Panc1 (cell line): ENCODE measurements at regions not wholly inside any gene's neighbourhood (a gene's known extent, or its start where the extent isn't known, plus 50 kb on each side); places are given as distances from the start of the nearest gene placed in this dataset.
A peak's percentile ranks its signal among the peaks of the same experiment; 100 is the strongest.

ENCODE experiments used
- ATAC-seq: fragments of 200-7000 bp; cut with Tn5 transposase; 2 replicates; pipeline ENCODE4 v1.9.1; 2020; ENCODE audit warnings: mild to moderate bottlenecking, moderate library complexity
- BruUV-seq: library from RNA; stranded (reverse); fragments of 400-500 nt; replicated peaks from 2 replicates; lab custom pipeline; 2021; lab: Mats Ljungman, UMichigan
- CTCF ChIA-PET: fragments of 300-600 bp; sonication (Branson Sonifier 250); formaldehyde crosslinking; loops from one replicate; lab custom pipeline; 2022; ENCODE audit warnings: antibody characterized with exemption; lab: Charles Lee
- POLR2A ChIA-PET: fragments of 300-600 bp; sonication (Branson Sonifier 250); formaldehyde crosslinking; loops from one replicate; lab custom pipeline; 2022; ENCODE audit warnings: antibody characterized with exemption; lab: Charles Lee
- DNase-seq: peaks from one replicate; pipeline ENCODE4 v3.0.0-alpha.2; 2010; ENCODE audit warnings: low read depth, low spot score
- H3K27ac ChIP-seq: 2 replicates; pipeline ENCODE4 v1.5.1; 2011; ENCODE audit warnings: mild to moderate bottlenecking, low read length, inconsistent platforms
- H3K27me3 ChIP-seq: fragments of 200-500 bp; sonication (Bioruptor generic); 2 replicates; pipeline ENCODE4 v1.6.0; 2014; ENCODE audit warnings: low read length, inconsistent platforms; ENCODE audit not compliant: control insufficient read depth, insufficient read depth
- H3K36me3 ChIP-seq: fragments of 200-500 bp; sonication (Bioruptor generic); 2 replicates; pipeline ENCODE4 v1.5.1; 2014; ENCODE audit warnings: inconsistent platforms, mild to moderate bottlenecking, low read length, moderate library complexity; ENCODE audit not compliant: control insufficient read depth, insufficient read depth
- H3K4me1 ChIP-seq: 2 replicates; pipeline ENCODE4 v1.5.1; 2011; ENCODE audit warnings: inconsistent platforms, mild to moderate bottlenecking, low read length, moderate library complexity; ENCODE audit not compliant: control insufficient read depth, insufficient read depth
- H3K4me3 ChIP-seq, 2 experiments: 2 replicates each; pipeline ENCODE4 v1.5.1; 2011 to 2012; ENCODE audit warnings: low read depth in 2 of 2, low read length in 2 of 2, mild to moderate bottlenecking in 2 of 2, inconsistent platforms in 1 of 2, moderate library complexity in 1 of 2
- H3K9me3 ChIP-seq: fragments of 200-500 bp; sonication (Bioruptor generic); 2 replicates; pipeline ENCODE4 v1.5.1; 2014; ENCODE audit warnings: low read depth, mild to moderate bottlenecking, inconsistent platforms, low read length, moderate library complexity; ENCODE audit not compliant: control insufficient read depth, insufficient read depth
- POLR2AphosphoS5 ChIP-seq: IDR thresholded peaks from 2 replicates; pipeline ENCODE4 v1.6.1; 2012; ENCODE audit warnings: mild to moderate bottlenecking, low read depth, low read length, moderate library complexity
- SIN3A ChIP-seq: IDR thresholded peaks from 2 replicates; pipeline ENCODE4 v1.6.1; 2012; ENCODE audit warnings: low read depth, mild to moderate bottlenecking, low read length, moderate library complexity, borderline replicate concordance; ENCODE audit not compliant: insufficient read depth
- TCF7L2 ChIP-seq: IDR thresholded peaks from 2 replicates; pipeline ENCODE4 v1.6.1; 2011; ENCODE audit warnings: mild to moderate bottlenecking, low read depth, low read length, inconsistent platforms
- in situ Hi-C: cut with HindIII; loops from 2 replicates; pipeline ENCODE4 v1.10.0; 2016; ENCODE audit warnings: low sequenced_read_pairs, low pct_unique_long_range_greater_than_20kb
- intact Hi-C: fragments of 100-400 bp; cut with micrococcal nuclease; formaldehyde crosslinking; loops from one replicate; pipeline ENCODE4 v1.10.0; 2022; ENCODE audit not compliant: unreplicated experiment
- TF ChIP-seq, protein P1 (sequence below): fragments of 450-650 bp; IDR thresholded peaks from 2 replicates; pipeline ENCODE4 v1.5.1; 2017; ENCODE audit warnings: mild to moderate bottlenecking
- TF ChIP-seq, protein P2 (sequence below), 2 experiments: IDR thresholded peaks; 2 replicates each; pipeline ENCODE4 v1.6.1; 2011 to 2012; ENCODE audit warnings: low read depth in 2 of 2, control low read depth in 1 of 2, low read length in 1 of 2, mild to moderate bottlenecking in 1 of 2, moderate library complexity in 1 of 2; ENCODE audit not compliant: insufficient read depth in 1 of 2

DNA sequence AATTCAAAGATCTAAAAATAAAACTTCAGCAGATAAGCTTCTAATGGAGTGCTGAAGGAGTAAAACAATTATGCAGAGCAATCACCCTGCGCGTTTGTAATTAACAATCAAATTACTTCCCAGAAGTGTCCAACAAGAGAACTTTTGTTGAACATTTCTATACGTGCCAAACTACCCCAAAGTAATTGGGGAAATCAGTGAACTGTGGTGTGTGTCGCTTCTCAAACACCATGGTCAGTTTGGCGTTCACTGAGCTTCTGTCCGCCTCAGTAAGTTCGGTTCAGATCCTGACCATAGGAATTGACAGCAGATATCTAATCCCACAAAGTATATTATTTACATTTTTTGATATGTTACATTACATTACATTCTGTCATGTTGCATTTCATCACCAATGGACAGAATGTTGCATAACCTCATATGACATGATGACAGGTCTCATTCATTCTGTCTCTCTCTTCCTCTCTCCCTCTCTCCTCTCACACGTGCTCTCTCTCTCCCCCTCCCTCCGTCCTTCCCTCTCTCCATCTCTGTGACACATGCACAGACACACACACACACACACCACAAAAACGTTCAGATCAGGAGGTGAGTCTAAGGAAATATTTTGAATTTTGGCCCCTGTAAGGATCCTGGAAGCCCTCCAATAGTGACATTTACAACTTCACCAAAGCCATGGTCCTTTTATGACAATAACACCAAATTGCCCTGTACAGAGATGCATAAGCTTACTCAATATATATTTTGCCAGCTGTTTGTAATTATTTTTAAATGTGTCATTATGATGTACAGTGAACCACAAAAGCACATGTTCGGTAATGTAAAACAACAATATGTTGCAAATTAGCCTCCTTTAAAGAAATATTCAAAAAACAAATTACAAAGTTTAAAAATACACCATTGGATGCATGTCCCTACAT, 269.2 kb downstream of the FIGN start:
- Histone ChIP-seq H3K4me3 (no peak overlapping the region), H3K36me3 (no peaks in the 10 kb centered on the region), H3K9me3 (no peaks in the 10 kb centered on the region), H3K27ac (peak overlapping the region; percentile 24; the same call in 1 of the 2 replicates), H3K4me1 (0 out of 2 replicates have a peak, but pooled peaks cover 8% of the 10 kb centered on the region), H3K27me3 (no peaks in the 10 kb centered on the region)
- POLR2A ChIA-PET, result no interaction called here
- DNase-seq (no peak), ATAC-seq (no peak)
- CTCF ChIA-PET, result no interaction called here
- in situ Hi-C loops, result no loop called here
- TF ChIP-seq POLR2AphosphoS5 (no peak), TCF7L2 (no peak), SIN3A (no peak)
- TF ChIP-seq, protein P1, sequence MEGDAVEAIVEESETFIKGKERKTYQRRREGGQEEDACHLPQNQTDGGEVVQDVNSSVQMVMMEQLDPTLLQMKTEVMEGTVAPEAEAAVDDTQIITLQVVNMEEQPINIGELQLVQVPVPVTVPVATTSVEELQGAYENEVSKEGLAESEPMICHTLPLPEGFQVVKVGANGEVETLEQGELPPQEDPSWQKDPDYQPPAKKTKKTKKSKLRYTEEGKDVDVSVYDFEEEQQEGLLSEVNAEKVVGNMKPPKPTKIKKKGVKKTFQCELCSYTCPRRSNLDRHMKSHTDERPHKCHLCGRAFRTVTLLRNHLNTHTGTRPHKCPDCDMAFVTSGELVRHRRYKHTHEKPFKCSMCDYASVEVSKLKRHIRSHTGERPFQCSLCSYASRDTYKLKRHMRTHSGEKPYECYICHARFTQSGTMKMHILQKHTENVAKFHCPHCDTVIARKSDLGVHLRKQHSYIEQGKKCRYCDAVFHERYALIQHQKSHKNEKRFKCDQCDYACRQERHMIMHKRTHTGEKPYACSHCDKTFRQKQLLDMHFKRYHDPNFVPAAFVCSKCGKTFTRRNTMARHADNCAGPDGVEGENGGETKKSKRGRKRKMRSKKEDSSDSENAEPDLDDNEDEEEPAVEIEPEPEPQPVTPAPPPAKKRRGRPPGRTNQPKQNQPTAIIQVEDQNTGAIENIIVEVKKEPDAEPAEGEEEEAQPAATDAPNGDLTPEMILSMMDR, result no peak
- TF ChIP-seq, protein P2, sequence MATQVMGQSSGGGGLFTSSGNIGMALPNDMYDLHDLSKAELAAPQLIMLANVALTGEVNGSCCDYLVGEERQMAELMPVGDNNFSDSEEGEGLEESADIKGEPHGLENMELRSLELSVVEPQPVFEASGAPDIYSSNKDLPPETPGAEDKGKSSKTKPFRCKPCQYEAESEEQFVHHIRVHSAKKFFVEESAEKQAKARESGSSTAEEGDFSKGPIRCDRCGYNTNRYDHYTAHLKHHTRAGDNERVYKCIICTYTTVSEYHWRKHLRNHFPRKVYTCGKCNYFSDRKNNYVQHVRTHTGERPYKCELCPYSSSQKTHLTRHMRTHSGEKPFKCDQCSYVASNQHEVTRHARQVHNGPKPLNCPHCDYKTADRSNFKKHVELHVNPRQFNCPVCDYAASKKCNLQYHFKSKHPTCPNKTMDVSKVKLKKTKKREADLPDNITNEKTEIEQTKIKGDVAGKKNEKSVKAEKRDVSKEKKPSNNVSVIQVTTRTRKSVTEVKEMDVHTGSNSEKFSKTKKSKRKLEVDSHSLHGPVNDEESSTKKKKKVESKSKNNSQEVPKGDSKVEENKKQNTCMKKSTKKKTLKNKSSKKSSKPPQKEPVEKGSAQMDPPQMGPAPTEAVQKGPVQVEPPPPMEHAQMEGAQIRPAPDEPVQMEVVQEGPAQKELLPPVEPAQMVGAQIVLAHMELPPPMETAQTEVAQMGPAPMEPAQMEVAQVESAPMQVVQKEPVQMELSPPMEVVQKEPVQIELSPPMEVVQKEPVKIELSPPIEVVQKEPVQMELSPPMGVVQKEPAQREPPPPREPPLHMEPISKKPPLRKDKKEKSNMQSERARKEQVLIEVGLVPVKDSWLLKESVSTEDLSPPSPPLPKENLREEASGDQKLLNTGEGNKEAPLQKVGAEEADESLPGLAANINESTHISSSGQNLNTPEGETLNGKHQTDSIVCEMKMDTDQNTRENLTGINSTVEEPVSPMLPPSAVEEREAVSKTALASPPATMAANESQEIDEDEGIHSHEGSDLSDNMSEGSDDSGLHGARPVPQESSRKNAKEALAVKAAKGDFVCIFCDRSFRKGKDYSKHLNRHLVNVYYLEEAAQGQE (IDR thresholded peaks at IDR 0.05; ENCODE audit: insufficient read depth in 1 of 2, low read depth in 2 of 2, low read length in 1 of 2), result no peak
- no TSS peak for BruUV-seq
- intact Hi-C loops, result no loop called here

GRCh38 chr2:163465440-163465839, 270.4 kb downstream of the FIGN start:
- intact Hi-C loops, result no loop called here
- no peak for DNase-seq
- no peak overlapping the region for H3K4me3 ChIP-seq

More at GRCh38 chr2:163465440-163465839, 270.4 kb downstream of the FIGN start:
- POLR2A ChIA-PET, result no interaction called here
- Histone ChIP-seq H3K36me3 (no peaks in the 10 kb centered on the region), H3K27me3 (no peaks in the 10 kb centered on the region), H3K4me1 (0 out of 2 replicates have a peak, but pooled peaks cover 8% of the 10 kb centered on the region), H3K9me3 (no peaks in the 10 kb centered on the region), H3K27ac (peak overlapping the region; percentile 36; the same call in 1 of the 2 replicates)
- CTCF ChIA-PET, result no interaction called here
- TF ChIP-seq, protein P1, result no peak
- TF ChIP-seq, protein P2 (IDR thresholded peaks at IDR 0.05; ENCODE audit: insufficient read depth in 1 of 2, low read depth in 2 of 2, low read length in 1 of 2), result no peak
- peak; percentile 63; the same call in 1 of the 2 replicates for ATAC-seq
- BruUV-seq, result no TSS peak
- in situ Hi-C loops, result no loop called here
